Heart left ventricle (tissue), 13 donors: ENCODE measurements at regions not wholly inside any gene's neighbourhood (a gene's known extent, or its start where the extent isn't known, plus 50 kb on each side); places are given as distances from the start of the nearest gene placed in this dataset.

ENCODE experiments used
- POLR2A ChIP-seq, 2 donors: fragments of 450-650 bp; IDR thresholded peaks; one replicate each; pipeline ENCODE4 v1.6.1; 2017; ENCODE audit warnings: antibody characterized with exemption in 2 of 2, mild to moderate bottlenecking in 2 of 2, moderate library complexity in 2 of 2
- TF ChIP-seq, protein P1 (sequence below), 12 donors: fragments of 200-600 bp; sonication (generic) in 4 of 12; IDR thresholded peaks; one replicate each; pipeline versions ENCODE4 v1.5.0 to v1.8.0; 2018 to 2022; ENCODE audit warnings: antibody characterized with exemption in 12 of 12, mild to moderate bottlenecking in 5 of 12
- donor health status: ischemic (EF 13 %, LVEDD 7.1; RV severe dilation, severe dysfunction).
- donor health status: DM: no; HTN: yes; CAD: no.
- donor health status: DM: no; HTN: no; CAD: no.
- donor health status: ischemic (EF 25% LVEDD 6.9; RV normal size, moderate dysfunction).
- donor health status: ischemic (EF 25% LVEDD 5.7; RV mildly dilated, moderate dysfunction).
- donor health status: ischemic (EF 35%, LVEDD 5.7; RV mildly dilated, moderate dysfunction).
- donor health status: nonischemic (EF 11% LVEDD 7.7; RV severe dilation, severe dysfunction).
- donor health status: DM: yes; HTN: yes; CAD: no.
- donor health status: PGD.
- donor health status: ischemic (EF 29% LVEDD 5.4; RV normal size, mild dysfunction).
- donor health status: nonischemic (EF 23%, LVEDD 6.1; RV moderate dilation, normal function).

DNA sequence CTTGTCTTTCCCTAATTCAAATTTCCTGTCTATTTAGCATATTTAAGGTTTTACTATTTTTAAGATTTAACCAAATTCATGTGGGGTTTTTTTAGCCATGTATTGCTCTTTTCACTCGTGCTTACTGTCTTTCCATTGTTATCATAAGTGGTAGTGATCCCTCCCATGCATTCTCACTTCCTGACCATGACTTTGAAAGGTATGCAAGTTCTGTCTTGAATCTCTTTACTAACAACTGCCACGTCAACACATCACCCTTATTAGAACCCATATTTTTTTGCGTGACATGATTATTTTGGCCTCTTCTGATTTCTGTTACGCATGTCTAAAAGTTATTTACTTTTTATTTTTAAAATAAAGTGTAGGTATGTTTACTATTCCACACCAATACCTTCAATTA is 94.7 kb upstream of the CDH6 start:
- TF ChIP-seq, protein P1, sequence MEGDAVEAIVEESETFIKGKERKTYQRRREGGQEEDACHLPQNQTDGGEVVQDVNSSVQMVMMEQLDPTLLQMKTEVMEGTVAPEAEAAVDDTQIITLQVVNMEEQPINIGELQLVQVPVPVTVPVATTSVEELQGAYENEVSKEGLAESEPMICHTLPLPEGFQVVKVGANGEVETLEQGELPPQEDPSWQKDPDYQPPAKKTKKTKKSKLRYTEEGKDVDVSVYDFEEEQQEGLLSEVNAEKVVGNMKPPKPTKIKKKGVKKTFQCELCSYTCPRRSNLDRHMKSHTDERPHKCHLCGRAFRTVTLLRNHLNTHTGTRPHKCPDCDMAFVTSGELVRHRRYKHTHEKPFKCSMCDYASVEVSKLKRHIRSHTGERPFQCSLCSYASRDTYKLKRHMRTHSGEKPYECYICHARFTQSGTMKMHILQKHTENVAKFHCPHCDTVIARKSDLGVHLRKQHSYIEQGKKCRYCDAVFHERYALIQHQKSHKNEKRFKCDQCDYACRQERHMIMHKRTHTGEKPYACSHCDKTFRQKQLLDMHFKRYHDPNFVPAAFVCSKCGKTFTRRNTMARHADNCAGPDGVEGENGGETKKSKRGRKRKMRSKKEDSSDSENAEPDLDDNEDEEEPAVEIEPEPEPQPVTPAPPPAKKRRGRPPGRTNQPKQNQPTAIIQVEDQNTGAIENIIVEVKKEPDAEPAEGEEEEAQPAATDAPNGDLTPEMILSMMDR (IDR thresholded peaks at IDR 0.05) = no peak
- TF ChIP-seq POLR2A (IDR thresholded peaks at IDR 0.05) = no peak
